HG03460 (cell line): ENCODE measurements at regions not wholly inside any gene's neighbourhood (a gene's known extent, or its start where the extent isn't known, plus 50 kb on each side); places are given as distances from the start of the nearest gene placed in this dataset.

Source experiments
- ATAC-seq: cut with Tn5 transposase; IDR thresholded peaks from one replicate; pipeline ENCODE4 v1.9.1; 2021; ENCODE audit not compliant: unreplicated experiment

- no peak for ATAC-seq
These were observed 113.6 kb downstream of the OAT start for GRCh38 chr10:124305131-124305530.

DNA sequence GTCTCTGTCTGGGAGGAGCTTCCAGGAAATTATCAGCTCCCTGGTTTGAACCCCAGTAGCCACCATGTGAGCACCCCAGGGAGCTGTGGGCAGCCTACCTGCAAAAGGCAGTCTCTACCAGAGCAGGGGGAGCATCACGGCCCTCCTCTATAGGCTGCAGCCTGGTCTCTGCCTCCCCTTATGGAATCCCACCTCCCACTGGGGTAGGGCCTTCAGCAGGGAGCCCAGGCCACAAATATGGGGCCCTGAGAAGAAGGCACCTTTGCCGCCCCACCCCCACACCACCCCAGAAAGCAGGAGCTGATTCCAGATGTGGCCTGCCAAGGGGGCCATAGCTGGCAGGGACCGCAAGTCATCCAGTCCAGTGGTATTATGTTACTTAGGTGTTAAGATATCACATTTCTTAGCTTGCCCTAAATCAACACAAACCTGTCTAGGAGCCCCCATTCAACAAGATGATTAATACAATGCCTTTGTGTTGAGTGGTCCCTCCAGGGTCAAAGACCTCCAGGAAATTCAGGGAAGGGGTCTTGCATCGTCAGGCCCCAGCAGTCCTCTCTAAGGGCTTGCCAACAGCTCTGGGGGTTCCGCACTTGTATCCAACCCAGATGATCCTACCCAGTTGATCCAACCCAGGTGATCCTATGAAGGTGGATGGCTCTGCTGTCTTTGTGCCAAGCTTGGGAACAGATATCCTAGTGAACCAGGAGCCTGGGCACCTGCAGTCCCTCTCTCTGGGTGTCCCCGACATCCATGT, 114.9 kb downstream of the OAT start:
- no peak for ATAC-seq

- ATAC-seq, result no peak
These were observed 115.7 kb downstream of the OAT start for GRCh38 chr10:124302951-124303505.

DNA sequence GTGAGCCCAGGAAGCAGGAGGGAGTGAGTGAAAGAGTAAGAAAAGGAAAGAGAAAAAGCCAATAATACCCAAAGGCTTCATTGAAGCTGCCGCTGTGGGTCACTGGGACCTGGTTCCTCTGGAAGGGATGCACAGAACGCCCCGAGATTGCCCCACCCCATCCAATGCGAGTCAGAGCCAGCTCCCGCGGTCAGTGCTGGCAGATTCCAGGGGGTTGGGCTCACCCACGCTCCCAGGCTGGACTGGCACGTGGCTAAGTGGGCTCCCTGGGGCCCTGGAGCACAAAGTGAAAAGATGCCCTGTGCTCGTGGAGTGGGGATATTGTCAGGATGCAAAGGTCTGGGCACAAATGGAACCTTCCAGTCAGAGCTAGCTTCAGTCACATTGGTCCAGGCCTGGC, 117.0 kb downstream of the OAT start:
- no peak for ATAC-seq

- no peak for ATAC-seq
These were observed 118.0 kb downstream of the OAT start for GRCh38 chr10:124300735-124301134.

DNA sequence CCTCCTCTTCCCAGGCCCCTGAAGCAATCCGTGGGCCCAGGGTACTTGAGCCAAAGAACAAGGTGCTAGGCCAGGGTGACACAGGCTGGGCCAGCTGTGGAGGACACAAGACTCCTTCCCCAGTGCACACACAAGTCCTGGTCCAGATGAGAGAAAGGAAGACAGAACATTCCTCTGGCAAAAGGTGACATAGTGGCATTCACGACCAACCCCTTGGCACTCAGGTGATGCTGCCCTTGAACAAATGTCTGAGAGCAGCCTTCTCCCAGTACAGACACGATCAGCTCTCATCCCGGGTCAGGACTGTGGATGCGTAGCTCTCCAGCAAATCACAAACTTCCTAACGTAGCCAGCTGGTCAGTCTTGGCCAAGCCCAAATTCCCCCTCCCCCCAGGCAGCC, 118.5 kb downstream of the OAT start:
- ATAC-seq, result no peak

GRCh38 chr10:124299696-124300095, 119.0 kb downstream of the OAT start:
- no peak for ATAC-seq

GRCh38 chr10:124298891-124299290, 119.8 kb downstream of the OAT start:
- ATAC-seq, result no peak

GRCh38 chr10:124296813-124297788, 121.6 kb downstream of the OAT start:
- no peak for ATAC-seq

DNA sequence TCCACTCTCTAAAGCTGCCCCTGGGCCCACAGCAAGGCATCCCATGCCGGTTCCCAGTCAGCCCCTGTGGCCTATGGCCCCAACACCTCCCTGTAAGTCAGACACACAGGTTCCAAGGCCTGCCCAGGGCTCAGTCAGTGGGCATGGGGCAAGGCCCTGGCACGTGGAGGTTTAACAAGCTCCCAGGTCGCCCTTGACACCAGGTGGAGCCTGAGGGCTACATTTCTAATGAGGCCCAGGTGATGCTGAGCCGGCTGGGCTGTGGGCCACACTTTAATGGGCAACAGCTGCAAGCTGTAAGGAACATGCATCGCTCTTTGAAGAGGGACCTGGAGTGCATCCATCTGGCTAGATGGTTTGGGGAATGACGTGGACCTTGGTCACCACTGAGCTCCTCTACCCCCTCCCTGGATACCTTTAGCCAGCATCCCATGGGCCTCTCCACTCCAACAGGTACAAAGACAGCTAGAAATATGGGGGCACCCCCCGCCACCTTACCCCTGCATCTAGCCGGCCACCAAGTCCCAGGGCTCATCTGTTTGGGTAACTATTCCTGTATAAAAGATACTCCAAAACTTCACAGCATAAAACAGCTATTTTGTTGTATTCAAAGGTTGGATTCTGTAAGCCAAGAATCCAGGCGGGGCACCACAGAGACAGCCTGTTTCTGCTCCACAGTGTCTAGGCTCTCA, 122.5 kb downstream of the OAT start:
- no peak for ATAC-seq

- ATAC-seq, result no peak
These were observed 123.6 kb downstream of the OAT start for GRCh38 chr10:124294811-124295770.

GRCh38 chr10:124293616-124294449, 124.9 kb downstream of the OAT start:
- no peak for ATAC-seq

DNA sequence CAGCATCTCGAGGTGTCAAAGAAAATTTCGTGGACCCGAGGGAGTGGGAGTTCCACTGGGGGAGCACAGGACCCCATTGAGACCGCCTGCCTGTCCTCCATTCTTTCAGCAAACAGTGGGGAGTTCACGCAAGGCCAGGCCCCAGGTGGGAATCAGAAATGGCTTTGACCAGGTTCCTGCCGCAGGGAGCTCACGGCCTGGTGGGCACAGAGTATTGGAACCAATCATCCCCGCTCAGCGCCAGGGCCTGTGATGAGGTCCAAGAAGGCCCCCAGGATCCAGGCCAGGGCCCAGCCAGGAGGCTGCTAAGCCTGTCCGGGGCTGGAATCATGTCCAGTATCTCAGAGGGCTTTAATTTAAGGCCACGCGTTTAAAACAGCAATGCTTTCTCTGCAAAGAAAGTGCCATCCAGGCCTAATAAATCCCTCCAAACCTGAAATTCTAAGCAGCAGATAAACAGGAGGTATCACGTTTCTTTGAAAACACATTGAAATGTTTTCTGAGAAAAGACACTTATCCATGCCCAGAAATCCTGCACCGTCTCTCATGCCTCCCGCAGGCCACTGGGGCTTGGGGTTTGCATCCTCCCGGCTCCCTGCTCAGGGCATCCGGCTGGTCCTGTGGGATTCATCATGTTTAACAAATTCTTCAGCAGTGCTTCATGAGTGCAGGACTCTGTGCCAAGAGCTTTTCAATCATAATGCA, 125.7 kb downstream of the OAT start:
- no peak for ATAC-seq

GRCh38 chr10:124291001-124291701, 127.6 kb downstream of the OAT start:
- no peak for ATAC-seq

DNA sequence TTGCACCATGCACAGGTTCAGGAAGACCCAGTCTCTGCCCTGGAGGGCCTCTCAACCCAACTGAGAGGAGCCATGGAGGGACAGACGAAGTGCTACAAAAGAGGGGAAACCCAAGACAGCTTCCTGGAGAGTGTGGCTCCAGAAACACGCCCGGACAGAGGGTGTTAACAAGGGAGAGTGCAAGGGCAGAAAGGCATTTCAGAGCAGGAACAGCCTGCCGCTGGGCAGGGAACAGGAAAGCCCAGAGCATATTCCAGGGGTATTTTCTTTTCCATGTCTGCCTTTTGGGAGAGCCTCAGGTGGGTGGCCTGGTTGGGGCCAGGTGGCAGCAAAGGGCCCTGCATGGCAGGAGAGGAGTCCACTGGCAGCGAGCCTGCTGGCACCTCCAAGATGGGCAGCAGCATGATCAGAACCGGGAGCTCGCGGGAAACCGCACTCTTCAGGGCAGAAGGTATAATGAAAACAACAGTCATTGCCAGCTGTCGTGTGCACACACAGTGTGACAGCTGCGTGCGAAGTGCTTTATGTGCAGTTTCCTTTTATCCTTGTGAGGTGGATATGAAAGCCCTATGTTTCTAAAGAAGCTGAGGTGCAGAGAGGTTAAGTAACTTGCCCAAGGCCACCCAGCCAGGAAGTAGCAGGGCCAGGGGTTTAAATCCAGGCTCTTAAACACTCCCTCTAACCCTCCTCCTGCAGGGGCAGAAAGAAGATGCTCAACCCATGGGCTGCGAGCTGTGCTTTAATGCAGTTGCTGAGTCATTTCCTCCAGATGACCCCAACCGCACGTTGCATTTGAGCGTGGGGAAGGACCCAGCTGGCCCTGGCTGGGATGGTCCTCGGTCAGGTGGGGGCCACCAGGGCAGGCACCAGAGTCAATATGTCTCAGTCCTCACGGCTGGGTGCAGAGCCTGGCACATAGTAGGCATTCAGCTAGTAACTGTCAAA, 128.6 kb downstream of the OAT start:
- no peak for ATAC-seq

DNA sequence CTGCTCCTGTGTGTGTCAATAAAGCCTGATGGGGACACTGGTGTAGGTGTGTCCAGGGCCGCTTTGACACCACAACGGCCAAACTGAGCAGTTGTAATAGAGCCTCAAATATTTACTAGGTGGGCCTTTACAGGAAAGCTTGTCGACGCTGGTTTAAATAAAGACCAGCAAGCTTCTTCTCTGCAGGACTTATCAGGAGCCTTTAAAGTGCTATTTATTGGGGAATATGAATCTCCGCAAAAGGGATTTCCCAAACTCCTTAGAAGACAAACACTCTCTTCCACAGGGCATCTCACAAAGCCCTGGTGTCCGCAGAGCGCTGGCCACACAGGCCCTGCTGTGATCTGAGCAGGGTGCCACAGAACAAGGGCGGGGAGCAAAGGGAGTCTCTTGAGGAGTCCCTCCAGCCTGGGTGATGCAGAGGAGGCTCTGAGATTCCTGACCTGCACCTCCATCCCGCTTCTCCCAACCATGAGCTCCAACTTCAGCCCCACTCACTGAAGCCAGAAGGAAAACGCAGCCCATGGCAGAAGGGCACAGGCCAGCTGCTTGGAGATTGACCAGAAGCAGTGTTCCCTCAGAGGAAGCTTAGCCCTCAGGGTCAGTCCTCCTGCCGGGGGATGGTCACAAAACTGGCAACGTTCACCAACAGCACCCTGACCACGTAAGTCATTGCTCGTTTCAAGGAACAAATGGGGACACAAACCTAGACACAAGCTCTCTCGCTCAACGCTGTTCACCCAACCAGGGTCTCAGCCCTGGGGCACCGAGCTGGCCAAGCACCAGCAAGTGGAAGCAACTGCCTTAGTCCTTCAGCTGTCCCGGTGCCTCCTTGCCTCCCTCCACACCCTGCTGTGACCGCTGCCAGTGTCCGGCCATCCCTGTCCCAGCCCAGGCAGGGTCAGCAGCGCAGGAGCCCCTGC, 129.5 kb downstream of the OAT start:
- ATAC-seq, result no peak
